ENCODE measurements at regions not wholly inside any gene's neighbourhood (a gene's known extent, or its start where the extent isn't known, plus 50 kb on each side); places are given as distances from the start of the nearest gene placed in this dataset.

GRCh38 chr12:24489939-24490338, 459.0 kb downstream of the BCAT1 start:
- TF ChIP-seq, protein P1, sequence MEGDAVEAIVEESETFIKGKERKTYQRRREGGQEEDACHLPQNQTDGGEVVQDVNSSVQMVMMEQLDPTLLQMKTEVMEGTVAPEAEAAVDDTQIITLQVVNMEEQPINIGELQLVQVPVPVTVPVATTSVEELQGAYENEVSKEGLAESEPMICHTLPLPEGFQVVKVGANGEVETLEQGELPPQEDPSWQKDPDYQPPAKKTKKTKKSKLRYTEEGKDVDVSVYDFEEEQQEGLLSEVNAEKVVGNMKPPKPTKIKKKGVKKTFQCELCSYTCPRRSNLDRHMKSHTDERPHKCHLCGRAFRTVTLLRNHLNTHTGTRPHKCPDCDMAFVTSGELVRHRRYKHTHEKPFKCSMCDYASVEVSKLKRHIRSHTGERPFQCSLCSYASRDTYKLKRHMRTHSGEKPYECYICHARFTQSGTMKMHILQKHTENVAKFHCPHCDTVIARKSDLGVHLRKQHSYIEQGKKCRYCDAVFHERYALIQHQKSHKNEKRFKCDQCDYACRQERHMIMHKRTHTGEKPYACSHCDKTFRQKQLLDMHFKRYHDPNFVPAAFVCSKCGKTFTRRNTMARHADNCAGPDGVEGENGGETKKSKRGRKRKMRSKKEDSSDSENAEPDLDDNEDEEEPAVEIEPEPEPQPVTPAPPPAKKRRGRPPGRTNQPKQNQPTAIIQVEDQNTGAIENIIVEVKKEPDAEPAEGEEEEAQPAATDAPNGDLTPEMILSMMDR (IDR thresholded peaks at IDR 0.05 in 8 of 11, conservative IDR thresholded peaks at IDR 0.05 in 3 of 11), result no peak
- TF ChIP-seq POLR2AphosphoS5 (IDR thresholded peaks at IDR 0.05), result no peak
- TF ChIP-seq POLR2A (IDR thresholded peaks at IDR 0.05), result no peak

Measured in spleen (tissue), 7 donors.